ENCODE measurements at regions not wholly inside any gene's neighbourhood (a gene's known extent, or its start where the extent isn't known, plus 50 kb on each side); places are given as distances from the start of the nearest gene placed in this dataset.

GRCh38 chr11:70010774-70011173 is 67.3 kb upstream of the ANO1 start:
- H3K9me3 Mint-ChIP-seq, result no peaks in the 10 kb centered on the region
- no peak overlapping the region for H3K27ac Mint-ChIP-seq (ENCODE audit: low read depth)
- H3K4me3 Mint-ChIP-seq, result no peak overlapping the region
- H3K36me3 Mint-ChIP-seq (ENCODE audit: insufficient read depth), result no peaks in the 10 kb centered on the region
- ATAC-seq (replicated peaks; ENCODE audit: extremely low read depth, poor library complexity, severe bottlenecking) (no peak), DNase-seq (ENCODE audit: low spot score in 2 of 2) (no peak)
- no peaks in the 10 kb centered on the region for H3K4me1 Mint-ChIP-seq
- no peaks in the 10 kb centered on the region for H3K27me3 Mint-ChIP-seq

- Mint-ChIP-seq H3K4me1 (no peaks in the 10 kb centered on the region), H3K9me3 (no peaks in the 10 kb centered on the region), H3K4me3 (no peak overlapping the region), H3K27ac (ENCODE audit: low read depth) (no peak overlapping the region), H3K27me3 (peaks cover 2% of the 10 kb centered on the region), H3K36me3 (ENCODE audit: insufficient read depth) (no peaks in the 10 kb centered on the region)
- DNase-seq (ENCODE audit: low spot score in 2 of 2) (no peak), ATAC-seq (replicated peaks; ENCODE audit: extremely low read depth, poor library complexity, severe bottlenecking) (no peak)
Measured at GRCh38 chr11:70012134-70012733, 65.9 kb upstream of the ANO1 start.

GRCh38 chr11:70014291-70014690 is 63.8 kb upstream of the ANO1 start:
- DNase-seq (ENCODE audit: low spot score in 2 of 2) (no peak), ATAC-seq (replicated peaks; ENCODE audit: extremely low read depth, poor library complexity, severe bottlenecking) (no peak)
- Mint-ChIP-seq H3K27me3 (peaks cover 11% of the 10 kb centered on the region), H3K4me3 (no peak overlapping the region), H3K27ac (ENCODE audit: low read depth) (no peak overlapping the region), H3K36me3 (ENCODE audit: insufficient read depth) (no peaks in the 10 kb centered on the region), H3K4me1 (no peaks in the 10 kb centered on the region), H3K9me3 (no peaks in the 10 kb centered on the region)

- no peak overlapping the region for H3K4me3 Mint-ChIP-seq
- no peaks in the 10 kb centered on the region for H3K36me3 Mint-ChIP-seq (ENCODE audit: insufficient read depth)
- no peak overlapping the region for H3K27ac Mint-ChIP-seq (ENCODE audit: low read depth)
- no peaks in the 10 kb centered on the region for H3K4me1 Mint-ChIP-seq
- no peaks in the 10 kb centered on the region for H3K9me3 Mint-ChIP-seq
- ATAC-seq (replicated peaks; ENCODE audit: extremely low read depth, poor library complexity, severe bottlenecking) (no peak), DNase-seq (ENCODE audit: low spot score in 2 of 2) (no peak)
- H3K27me3 Mint-ChIP-seq, result peaks cover 21% of the 10 kb centered on the region
Measured at GRCh38 chr11:70016666-70017367, 61.3 kb upstream of the ANO1 start.

GRCh38 chr11:70018816-70019215 is 59.3 kb upstream of the ANO1 start:
- Mint-ChIP-seq H3K4me1 (no peaks in the 10 kb centered on the region), H3K27ac (ENCODE audit: low read depth) (no peak overlapping the region), H3K9me3 (no peaks in the 10 kb centered on the region), H3K4me3 (no peak overlapping the region), H3K36me3 (ENCODE audit: insufficient read depth) (no peaks in the 10 kb centered on the region), H3K27me3 (peaks cover 21% of the 10 kb centered on the region)
- DNase-seq (ENCODE audit: low spot score in 2 of 2) (no peak), ATAC-seq (replicated peaks; ENCODE audit: extremely low read depth, poor library complexity, severe bottlenecking) (no peak)

- ATAC-seq (replicated peaks; ENCODE audit: extremely low read depth, poor library complexity, severe bottlenecking), result no peak
- Mint-ChIP-seq H3K4me1 (no peaks in the 10 kb centered on the region), H3K4me3 (no peak overlapping the region), H3K27ac (ENCODE audit: low read depth) (no peak overlapping the region), H3K36me3 (ENCODE audit: insufficient read depth) (no peaks in the 10 kb centered on the region), H3K9me3 (no peaks in the 10 kb centered on the region), H3K27me3 (peaks cover 21% of the 10 kb centered on the region)
- DNase-seq (ENCODE audit: low spot score in 2 of 2), result no peak
Measured at GRCh38 chr11:70019576-70020011, 58.5 kb upstream of the ANO1 start.

GRCh38 chr11:70020336-70021214 is 57.5 kb upstream of the ANO1 start:
- no peak for DNase-seq (ENCODE audit: low spot score in 2 of 2)
- H3K4me1 Mint-ChIP-seq, result no peaks in the 10 kb centered on the region
- no peak overlapping the region for H3K4me3 Mint-ChIP-seq
- H3K9me3 Mint-ChIP-seq, result no peaks in the 10 kb centered on the region
- no peaks in the 10 kb centered on the region for H3K36me3 Mint-ChIP-seq (ENCODE audit: insufficient read depth)
- no peak overlapping the region for H3K27ac Mint-ChIP-seq (ENCODE audit: low read depth)
- no peak for ATAC-seq (replicated peaks; ENCODE audit: extremely low read depth, poor library complexity, severe bottlenecking)
- peaks cover 21% of the 10 kb centered on the region for H3K27me3 Mint-ChIP-seq

- H3K4me1 Mint-ChIP-seq, result no peaks in the 10 kb centered on the region
- H3K27ac Mint-ChIP-seq (ENCODE audit: low read depth), result no peak overlapping the region
- no peak overlapping the region for H3K4me3 Mint-ChIP-seq
- ATAC-seq (replicated peaks; ENCODE audit: extremely low read depth, poor library complexity, severe bottlenecking) (no peak), DNase-seq (ENCODE audit: low spot score in 2 of 2) (no peak)
- H3K36me3 Mint-ChIP-seq (ENCODE audit: insufficient read depth), result no peaks in the 10 kb centered on the region
- no peaks in the 10 kb centered on the region for H3K9me3 Mint-ChIP-seq
- H3K27me3 Mint-ChIP-seq, result peaks cover 21% of the 10 kb centered on the region
Measured at GRCh38 chr11:70021586-70021985, 56.5 kb upstream of the ANO1 start.

GRCh38 chr11:70024036-70024772 is 53.9 kb upstream of the ANO1 start:
- Mint-ChIP-seq H3K4me1 (no peaks in the 10 kb centered on the region), H3K4me3 (no peak overlapping the region), H3K27me3 (peaks cover 10% of the 10 kb centered on the region), H3K27ac (ENCODE audit: low read depth) (no peak overlapping the region), H3K9me3 (no peaks in the 10 kb centered on the region), H3K36me3 (ENCODE audit: insufficient read depth) (no peaks in the 10 kb centered on the region)
- DNase-seq (ENCODE audit: low spot score in 2 of 2) (no peak), ATAC-seq (replicated peaks; ENCODE audit: extremely low read depth, poor library complexity, severe bottlenecking) (no peak)

GRCh38 chr11:70024773-70025045 is 53.4 kb upstream of the ANO1 start:
- Mint-ChIP-seq H3K9me3 (no peaks in the 10 kb centered on the region), H3K4me1 (no peaks in the 10 kb centered on the region), H3K36me3 (ENCODE audit: insufficient read depth) (no peaks in the 10 kb centered on the region), H3K27me3 (peaks cover 7% of the 10 kb centered on the region), H3K4me3 (no peak overlapping the region), H3K27ac (ENCODE audit: low read depth) (no peak overlapping the region)
- DNase-seq (ENCODE audit: low spot score in 2 of 2) (no peak), ATAC-seq (replicated peaks; ENCODE audit: extremely low read depth, poor library complexity, severe bottlenecking) (no peak)

GRCh38 chr11:70025308-70025707 is 52.8 kb upstream of the ANO1 start:
- no peaks in the 10 kb centered on the region for H3K4me1 Mint-ChIP-seq
- no peaks in the 10 kb centered on the region for H3K9me3 Mint-ChIP-seq
- no peaks in the 10 kb centered on the region for H3K36me3 Mint-ChIP-seq (ENCODE audit: insufficient read depth)
- no peak for DNase-seq (ENCODE audit: low spot score in 2 of 2)
- H3K27ac Mint-ChIP-seq (ENCODE audit: low read depth), result no peak overlapping the region
- ATAC-seq (replicated peaks; ENCODE audit: extremely low read depth, poor library complexity, severe bottlenecking), result no peak
- H3K4me3 Mint-ChIP-seq, result no peak overlapping the region
- peaks cover under 1% of the 10 kb centered on the region for H3K27me3 Mint-ChIP-seq

- no peaks in the 10 kb centered on the region for H3K9me3 Mint-ChIP-seq
- no peak overlapping the region for H3K27ac Mint-ChIP-seq (ENCODE audit: low read depth)
- no peaks in the 10 kb centered on the region for H3K36me3 Mint-ChIP-seq (ENCODE audit: insufficient read depth)
- H3K4me1 Mint-ChIP-seq, result no peaks in the 10 kb centered on the region
- no peak overlapping the region for H3K4me3 Mint-ChIP-seq
- DNase-seq (ENCODE audit: low spot score in 2 of 2) (no peak), ATAC-seq (replicated peaks; ENCODE audit: extremely low read depth, poor library complexity, severe bottlenecking) (no peak)
- H3K27me3 Mint-ChIP-seq, result no peaks in the 10 kb centered on the region
Measured at GRCh38 chr11:70026012-70026411, 52.1 kb upstream of the ANO1 start.
